Endodermal cell (in vitro differentiated cells): ENCODE measurements at regions not wholly inside any gene's neighbourhood (a gene's known extent, or its start where the extent isn't known, plus 50 kb on each side); places are given as distances from the start of the nearest gene placed in this dataset.

ENCODE experiments used
- DNase-seq: peaks from one replicate; pipeline ENCODE4 v3.0.0-alpha.2; 2017
- H3K27ac ChIP-seq: 2 replicates; pipeline ENCODE4 v1.5.1; 2013; ENCODE audit warnings: mild to moderate bottlenecking, low read depth, low read length, moderate library complexity
- H3K27me3 ChIP-seq: 2 replicates; pipeline ENCODE4 v1.6.1; 2013; ENCODE audit warnings: mild to moderate bottlenecking, low read length, moderate library complexity; ENCODE audit not compliant: insufficient read depth, control insufficient read depth, poor library complexity, severe bottlenecking
- H3K36me3 ChIP-seq: 2 replicates; pipeline ENCODE4 v1.7.0; 2013; ENCODE audit warnings: mild to moderate bottlenecking, low read length, moderate library complexity; ENCODE audit not compliant: control insufficient read depth, insufficient read depth
- H3K4me1 ChIP-seq: one replicate; pipeline ENCODE4 v1.7.0; 2013; ENCODE audit warnings: low read length; ENCODE audit not compliant: control insufficient read depth, insufficient read depth
- H3K4me3 ChIP-seq: 2 replicates; pipeline ENCODE4 v1.5.1; 2013; ENCODE audit warnings: mild to moderate bottlenecking, low read length, moderate library complexity
- H3K9ac ChIP-seq: 2 replicates; pipeline ENCODE4 v1.6.1; 2013; ENCODE audit warnings: mild to moderate bottlenecking, low read length, moderate library complexity; ENCODE audit not compliant: poor library complexity, severe bottlenecking; ENCODE audit errors: extremely low read depth
- H3K9me3 ChIP-seq: 2 replicates; pipeline ENCODE4 v1.6.1; 2013; ENCODE audit warnings: mild to moderate bottlenecking, low read length, moderate library complexity; ENCODE audit not compliant: control insufficient read depth
- H3K27ac Mint-ChIP-seq: 2 replicates; pipeline ENCODE4 v1.8.0; 2020; ENCODE audit warnings: mixed read lengths
- H3K27me3 Mint-ChIP-seq: 2 replicates; pipeline ENCODE4 v1.8.0; 2021; ENCODE audit warnings: mild to moderate bottlenecking, mixed read lengths; ENCODE audit not compliant: insufficient read depth
- H3K36me3 Mint-ChIP-seq: 2 replicates; pipeline ENCODE4 v1.8.0; 2020; ENCODE audit warnings: low read depth, mixed read lengths
- H3K4me1 Mint-ChIP-seq: 2 replicates; pipeline ENCODE4 v1.8.0; 2020; ENCODE audit warnings: mixed read lengths
- H3K4me3 Mint-ChIP-seq: 2 replicates; pipeline ENCODE4 v1.8.0; 2020; ENCODE audit warnings: mild to moderate bottlenecking, moderate library complexity, mixed read lengths
- H3K9me3 Mint-ChIP-seq: 2 replicates; pipeline ENCODE4 v1.8.0; 2020; ENCODE audit warnings: mild to moderate bottlenecking, mixed read lengths
- CTCF ChIP-seq: fragments of 200-600 bp; sonication (generic); conservative IDR thresholded peaks from 2 replicates; pipeline ENCODE4 v1.5.0; 2021; ENCODE audit warnings: antibody characterized with exemption, mild to moderate bottlenecking
- WGBS, 2 experiments: methylation state at CpG; one replicate each; pipeline versions ENCODE4 v1.1.5 to v1.1.7; 2013; ENCODE audit warnings: missing lambda C conversion rate in 2 of 2, mixed read lengths in 1 of 2; ENCODE audit not compliant: insufficient coverage in 1 of 2, insufficient read length in 1 of 2; 5-methylcytosine and 5-hydroxymethylcytosine counted together

GRCh38 chr11:23755076-23755475, 741.8 kb upstream of the LUZP2 start:
- H3K9me3 Mint-ChIP-seq = peaks cover 11% of the 10 kb centered on the region
- no peaks in the 10 kb centered on the region for H3K4me1 ChIP-seq
- H3K9ac ChIP-seq = no peak overlapping the region
- H3K27me3 Mint-ChIP-seq = no peaks in the 10 kb centered on the region
- no peak for DNase-seq
- no peak overlapping the region for H3K27ac ChIP-seq
- peaks cover 13% of the 10 kb centered on the region for H3K9me3 ChIP-seq
- no peaks in the 10 kb centered on the region for H3K27me3 ChIP-seq
- H3K4me3 Mint-ChIP-seq = no peak overlapping the region
- H3K4me3 ChIP-seq = no peak overlapping the region
- no peaks in the 10 kb centered on the region for H3K4me1 Mint-ChIP-seq
- H3K36me3 Mint-ChIP-seq = no peaks in the 10 kb centered on the region
- no peak for TF ChIP-seq CTCF
- WGBS, 2 experiments = 86 to 94% methylated on average over 2 of the region's 2 CpGs
- no peaks in the 10 kb centered on the region for H3K36me3 ChIP-seq
- no peak overlapping the region for H3K27ac Mint-ChIP-seq

GRCh38 chr11:23755769-23756168, 741.1 kb upstream of the LUZP2 start:
- Histone ChIP-seq H3K27ac (no peak overlapping the region), H3K27me3 (no peaks in the 10 kb centered on the region), H3K9me3 (peaks cover 13% of the 10 kb centered on the region), H3K9ac (no peak overlapping the region), H3K36me3 (no peaks in the 10 kb centered on the region), H3K4me1 (no peaks in the 10 kb centered on the region), H3K4me3 (no peak overlapping the region)
- peaks cover 11% of the 10 kb centered on the region for H3K9me3 Mint-ChIP-seq
- no peak overlapping the region for H3K4me3 Mint-ChIP-seq
- no peaks in the 10 kb centered on the region for H3K27me3 Mint-ChIP-seq
- DNase-seq = no peak
- H3K36me3 Mint-ChIP-seq = no peaks in the 10 kb centered on the region
- WGBS, 2 experiments = 86 to 100% methylated on average over 2 of the region's 2 CpGs
- no peak for TF ChIP-seq CTCF
- no peak overlapping the region for H3K27ac Mint-ChIP-seq
- no peaks in the 10 kb centered on the region for H3K4me1 Mint-ChIP-seq

- DNase-seq = no peak
- 67 to 96% methylated on average over 1 to 2 of the region's 2 CpGs for WGBS, 2 experiments
- Mint-ChIP-seq H3K4me1 (no peaks in the 10 kb centered on the region), H3K9me3 (peaks cover 17% of the 10 kb centered on the region), H3K27ac (no peak overlapping the region), H3K36me3 (no peaks in the 10 kb centered on the region), H3K4me3 (no peak overlapping the region), H3K27me3 (no peaks in the 10 kb centered on the region)
- Histone ChIP-seq H3K27ac (no peak overlapping the region), H3K9me3 (peaks cover 18% of the 10 kb centered on the region), H3K27me3 (no peaks in the 10 kb centered on the region), H3K4me1 (no peaks in the 10 kb centered on the region), H3K9ac (no peak overlapping the region), H3K4me3 (no peak overlapping the region), H3K36me3 (no peaks in the 10 kb centered on the region)
- no peak for TF ChIP-seq CTCF
These were observed 737.4 kb upstream of the LUZP2 start for GRCh38 chr11:23759489-23759888.
